ENCODE measurements at regions not wholly inside any gene's neighbourhood (a gene's known extent, or its start where the extent isn't known, plus 50 kb on each side); places are given as distances from the start of the nearest gene placed in this dataset.

- H3K36me3 ChIP-seq, result no peaks in the 10 kb centered on the region
- no peaks in the 10 kb centered on the region for H3K9me3 ChIP-seq (ENCODE audit: low read depth)
- peak overlapping the region; percentile 90 for H3K27ac ChIP-seq
- peak in 1 of 2 donors; percentile 8 for DNase-seq (ENCODE audit: low read depth in 1 of 2, low spot score in 1 of 2)
- no peak overlapping the region for H3K4me3 ChIP-seq
- no peaks in the 10 kb centered on the region for H3K27me3 ChIP-seq
- H3K4me1 ChIP-seq (ENCODE audit: low read depth), result peaks cover 15% of the 10 kb centered on the region
- no peak for TF ChIP-seq CTCF (IDR thresholded peaks at IDR 0.05; ENCODE audit: low read depth, low read length)
Observed at GRCh38 chr1:185645686-185646085, 88.5 kb upstream of the HMCN1 start.

- H3K27ac ChIP-seq, result peak overlapping the region; percentile 90
- H3K36me3 ChIP-seq, result no peaks in the 10 kb centered on the region
- no peaks in the 10 kb centered on the region for H3K27me3 ChIP-seq
- no peak for TF ChIP-seq CTCF (IDR thresholded peaks at IDR 0.05; ENCODE audit: low read depth, low read length)
- peak in 1 of 2 donors; percentile 56 for DNase-seq (ENCODE audit: low read depth in 1 of 2, low spot score in 1 of 2)
- no peak overlapping the region for H3K4me3 ChIP-seq
- H3K9me3 ChIP-seq (ENCODE audit: low read depth), result no peaks in the 10 kb centered on the region
- peaks cover 15% of the 10 kb centered on the region for H3K4me1 ChIP-seq (ENCODE audit: low read depth)
Observed at GRCh38 chr1:185645162-185645640, 89.0 kb upstream of the HMCN1 start.

- Histone ChIP-seq H3K27me3 (no peaks in the 10 kb centered on the region), H3K9me3 (ENCODE audit: low read depth) (no peaks in the 10 kb centered on the region), H3K27ac (no peak overlapping the region), H3K4me1 (ENCODE audit: low read depth) (peaks cover 15% of the 10 kb centered on the region), H3K36me3 (no peaks in the 10 kb centered on the region), H3K4me3 (no peak overlapping the region)
- no peak for TF ChIP-seq CTCF (IDR thresholded peaks at IDR 0.05; ENCODE audit: low read depth, low read length)
- no peak for DNase-seq (ENCODE audit: low read depth in 1 of 2, low spot score in 1 of 2)
Observed at GRCh38 chr1:185644531-185644930, 89.7 kb upstream of the HMCN1 start.

- TF ChIP-seq CTCF (IDR thresholded peaks at IDR 0.05; ENCODE audit: low read depth, low read length), result no peak
- peaks cover 9% of the 10 kb centered on the region for H3K4me1 ChIP-seq (ENCODE audit: low read depth)
Observed at GRCh38 chr1:185636848-185637247, 97.3 kb upstream of the HMCN1 start.

GRCh38 chr1:185634704-185635103, 99.5 kb upstream of the HMCN1 start:
- Histone ChIP-seq H3K27ac (no peak overlapping the region), H3K4me1 (ENCODE audit: low read depth) (peaks cover 12% of the 10 kb centered on the region), H3K27me3 (no peaks in the 10 kb centered on the region), H3K36me3 (no peaks in the 10 kb centered on the region), H3K9me3 (ENCODE audit: low read depth) (no peaks in the 10 kb centered on the region), H3K4me3 (no peak overlapping the region)
- no peak for TF ChIP-seq CTCF (IDR thresholded peaks at IDR 0.05; ENCODE audit: low read depth, low read length)
- no peak for DNase-seq (ENCODE audit: low read depth in 1 of 2, low spot score in 1 of 2)

More at GRCh38 chr1:185636848-185637247, 97.3 kb upstream of the HMCN1 start:
- Histone ChIP-seq H3K27ac (no peak overlapping the region), H3K27me3 (no peaks in the 10 kb centered on the region), H3K36me3 (no peaks in the 10 kb centered on the region), H3K4me3 (no peak overlapping the region), H3K9me3 (ENCODE audit: low read depth) (no peaks in the 10 kb centered on the region)
- no peak for DNase-seq (ENCODE audit: low read depth in 1 of 2, low spot score in 1 of 2)
